Stimulated activated naive CD8-positive, alpha-beta T cell treated with anti-CD3 and anti-CD28 coated beads, Interleukin-15, Interleukin-2, amounts not matched to agents 100 ng/mL and 50 ng/mL, for 24 hours (primary cell): ENCODE measurements at regions not wholly inside any gene's neighbourhood (a gene's known extent, or its start where the extent isn't known, plus 50 kb on each side); places are given as distances from the start of the nearest gene placed in this dataset.

Experiments
- H3K27ac Mint-ChIP-seq: one replicate; pipeline ENCODE4 v1.8.0; 2021; ENCODE audit warnings: mild to moderate bottlenecking, mixed read lengths
- H3K27me3 Mint-ChIP-seq: one replicate; pipeline ENCODE4 v1.8.0; 2021; ENCODE audit warnings: mixed read lengths
- H3K36me3 Mint-ChIP-seq: one replicate; pipeline ENCODE4 v1.8.0; 2021; ENCODE audit warnings: low read depth, mixed read lengths
- H3K4me1 Mint-ChIP-seq: one replicate; pipeline ENCODE4 v1.8.0; 2021; ENCODE audit warnings: low read depth, mixed read lengths
- H3K4me3 Mint-ChIP-seq: one replicate; pipeline ENCODE4 v1.8.0; 2021; ENCODE audit warnings: mild to moderate bottlenecking, mixed read lengths
- H3K9me3 Mint-ChIP-seq: one replicate; pipeline ENCODE4 v1.8.0; 2021; ENCODE audit warnings: mixed read lengths

- Mint-ChIP-seq H3K36me3 (no peaks in the 10 kb centered on the region), H3K9me3 (peaks cover 3% of the 10 kb centered on the region), H3K27ac (no peak overlapping the region), H3K4me1 (no peaks in the 10 kb centered on the region), H3K27me3 (no peaks in the 10 kb centered on the region), H3K4me3 (no peak overlapping the region)
Measured at GRCh38 chr1:187445066-187445465, 616.3 kb downstream of the PLA2G4A start.

- Mint-ChIP-seq H3K4me3 (no peak overlapping the region), H3K36me3 (no peaks in the 10 kb centered on the region), H3K9me3 (no peaks in the 10 kb centered on the region), H3K27ac (no peak overlapping the region), H3K27me3 (no peaks in the 10 kb centered on the region), H3K4me1 (no peaks in the 10 kb centered on the region)
Measured at GRCh38 chr1:187451238-187451637, 622.5 kb downstream of the PLA2G4A start.

GRCh38 chr1:187454010-187454409 is 625.3 kb downstream of the PLA2G4A start:
- H3K27me3 Mint-ChIP-seq = no peaks in the 10 kb centered on the region
- H3K4me3 Mint-ChIP-seq = no peak overlapping the region
- H3K27ac Mint-ChIP-seq = no peak overlapping the region
- no peaks in the 10 kb centered on the region for H3K4me1 Mint-ChIP-seq
- H3K9me3 Mint-ChIP-seq = no peaks in the 10 kb centered on the region
- no peaks in the 10 kb centered on the region for H3K36me3 Mint-ChIP-seq

GRCh38 chr1:187456446-187456845 is 627.7 kb downstream of the PLA2G4A start:
- Mint-ChIP-seq H3K9me3 (no peaks in the 10 kb centered on the region), H3K4me1 (no peaks in the 10 kb centered on the region), H3K27ac (no peak overlapping the region), H3K4me3 (no peak overlapping the region), H3K36me3 (no peaks in the 10 kb centered on the region), H3K27me3 (no peaks in the 10 kb centered on the region)

GRCh38 chr1:187460093-187460492 is 631.3 kb downstream of the PLA2G4A start:
- Mint-ChIP-seq H3K9me3 (peaks cover 17% of the 10 kb centered on the region), H3K4me3 (no peak overlapping the region), H3K27ac (no peak overlapping the region), H3K36me3 (no peaks in the 10 kb centered on the region), H3K4me1 (no peaks in the 10 kb centered on the region), H3K27me3 (no peaks in the 10 kb centered on the region)

GRCh38 chr1:187464320-187464719 is 635.6 kb downstream of the PLA2G4A start:
- no peaks in the 10 kb centered on the region for H3K4me1 Mint-ChIP-seq
- no peaks in the 10 kb centered on the region for H3K27me3 Mint-ChIP-seq
- peaks cover 24% of the 10 kb centered on the region for H3K9me3 Mint-ChIP-seq
- H3K36me3 Mint-ChIP-seq = no peaks in the 10 kb centered on the region
- no peak overlapping the region for H3K4me3 Mint-ChIP-seq
- no peak overlapping the region for H3K27ac Mint-ChIP-seq

GRCh38 chr1:187465441-187465840 is 636.7 kb downstream of the PLA2G4A start:
- Mint-ChIP-seq H3K27me3 (no peaks in the 10 kb centered on the region), H3K9me3 (peaks cover 24% of the 10 kb centered on the region), H3K36me3 (no peaks in the 10 kb centered on the region), H3K4me3 (no peak overlapping the region), H3K27ac (no peak overlapping the region), H3K4me1 (no peaks in the 10 kb centered on the region)

- Mint-ChIP-seq H3K27me3 (no peaks in the 10 kb centered on the region), H3K36me3 (no peaks in the 10 kb centered on the region), H3K9me3 (peaks cover 22% of the 10 kb centered on the region), H3K27ac (no peak overlapping the region), H3K4me3 (no peak overlapping the region), H3K4me1 (no peaks in the 10 kb centered on the region)
Measured at GRCh38 chr1:187469836-187470235, 641.1 kb downstream of the PLA2G4A start.

GRCh38 chr1:187471555-187471954 is 642.8 kb downstream of the PLA2G4A start:
- Mint-ChIP-seq H3K36me3 (no peaks in the 10 kb centered on the region), H3K4me1 (no peaks in the 10 kb centered on the region), H3K4me3 (no peak overlapping the region), H3K27ac (no peak overlapping the region), H3K27me3 (no peaks in the 10 kb centered on the region), H3K9me3 (peaks cover 17% of the 10 kb centered on the region)

GRCh38 chr1:187474336-187474735 is 645.6 kb downstream of the PLA2G4A start:
- H3K36me3 Mint-ChIP-seq = no peaks in the 10 kb centered on the region

GRCh38 chr1:187476671-187477070 is 647.9 kb downstream of the PLA2G4A start:
- H3K4me3 Mint-ChIP-seq = no peak overlapping the region
- peaks cover 11% of the 10 kb centered on the region for H3K9me3 Mint-ChIP-seq
- H3K27ac Mint-ChIP-seq = no peak overlapping the region
- no peaks in the 10 kb centered on the region for H3K27me3 Mint-ChIP-seq
- H3K4me1 Mint-ChIP-seq = no peaks in the 10 kb centered on the region
- H3K36me3 Mint-ChIP-seq = no peaks in the 10 kb centered on the region

More at GRCh38 chr1:187474336-187474735, 645.6 kb downstream of the PLA2G4A start:
- H3K4me1 Mint-ChIP-seq = no peaks in the 10 kb centered on the region
- H3K27ac Mint-ChIP-seq = no peak overlapping the region
- H3K4me3 Mint-ChIP-seq = no peak overlapping the region
- H3K9me3 Mint-ChIP-seq = peaks cover 13% of the 10 kb centered on the region
- no peaks in the 10 kb centered on the region for H3K27me3 Mint-ChIP-seq

GRCh38 chr1:187477103-187477502 is 648.4 kb downstream of the PLA2G4A start:
- Mint-ChIP-seq H3K4me3 (no peak overlapping the region), H3K4me1 (no peaks in the 10 kb centered on the region), H3K36me3 (no peaks in the 10 kb centered on the region), H3K9me3 (peaks cover 6% of the 10 kb centered on the region), H3K27me3 (no peaks in the 10 kb centered on the region), H3K27ac (no peak overlapping the region)

GRCh38 chr1:187477535-187477934 is 648.8 kb downstream of the PLA2G4A start:
- H3K36me3 Mint-ChIP-seq = no peaks in the 10 kb centered on the region
- no peak overlapping the region for H3K4me3 Mint-ChIP-seq
- H3K27ac Mint-ChIP-seq = no peak overlapping the region
- H3K9me3 Mint-ChIP-seq = peaks cover 5% of the 10 kb centered on the region
- no peaks in the 10 kb centered on the region for H3K4me1 Mint-ChIP-seq
- H3K27me3 Mint-ChIP-seq = no peaks in the 10 kb centered on the region

- H3K27me3 Mint-ChIP-seq = no peaks in the 10 kb centered on the region
- no peak overlapping the region for H3K4me3 Mint-ChIP-seq
- no peak overlapping the region for H3K27ac Mint-ChIP-seq
- no peaks in the 10 kb centered on the region for H3K36me3 Mint-ChIP-seq
- no peaks in the 10 kb centered on the region for H3K4me1 Mint-ChIP-seq
- peaks cover 5% of the 10 kb centered on the region for H3K9me3 Mint-ChIP-seq
Measured at GRCh38 chr1:187481581-187482148, 652.9 kb downstream of the PLA2G4A start.

GRCh38 chr1:187490266-187490665 is 661.5 kb downstream of the PLA2G4A start:
- no peak overlapping the region for H3K4me3 Mint-ChIP-seq
- no peaks in the 10 kb centered on the region for H3K4me1 Mint-ChIP-seq
- no peak overlapping the region for H3K27ac Mint-ChIP-seq
- H3K9me3 Mint-ChIP-seq = peaks cover 4% of the 10 kb centered on the region
- no peaks in the 10 kb centered on the region for H3K27me3 Mint-ChIP-seq
- no peaks in the 10 kb centered on the region for H3K36me3 Mint-ChIP-seq

GRCh38 chr1:187491082-187491720 is 662.5 kb downstream of the PLA2G4A start:
- no peaks in the 10 kb centered on the region for H3K36me3 Mint-ChIP-seq
- H3K27me3 Mint-ChIP-seq = no peaks in the 10 kb centered on the region
- H3K4me3 Mint-ChIP-seq = no peak overlapping the region
- H3K4me1 Mint-ChIP-seq = no peaks in the 10 kb centered on the region
- H3K27ac Mint-ChIP-seq = no peak overlapping the region
- peaks cover 4% of the 10 kb centered on the region for H3K9me3 Mint-ChIP-seq
